ENCODE measurements at regions not wholly inside any gene's neighbourhood (a gene's known extent, or its start where the extent isn't known, plus 50 kb on each side); places are given as distances from the start of the nearest gene placed in this dataset.
A peak's percentile ranks its signal among the peaks of the same experiment; 100 is the strongest.

DNA sequence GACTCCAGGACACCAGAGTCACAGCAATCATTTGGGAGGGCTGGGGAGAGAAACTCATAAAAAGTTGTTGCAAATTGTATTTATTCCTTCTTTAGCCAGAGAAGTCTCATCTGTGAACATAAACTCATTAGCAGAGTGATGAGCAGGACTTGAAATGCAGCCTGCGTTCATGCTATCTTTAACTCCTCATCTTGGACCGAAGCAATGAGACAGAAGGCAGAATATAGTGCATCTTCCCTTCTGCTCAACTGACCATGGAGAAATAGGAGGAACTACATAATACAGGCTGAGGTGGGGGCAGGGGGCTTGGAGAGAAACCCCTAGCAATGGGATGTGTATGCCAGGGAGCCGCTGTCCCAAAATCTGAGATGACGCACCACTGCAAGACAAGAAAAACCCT, 121.8 kb upstream of the AJAP1 start:
- peaks cover 3 to 17% (median 15%) of the 10 kb centered on the region in 4 donors for H3K4me1 ChIP-seq (ENCODE audit: control insufficient read depth in 4 of 4, insufficient read depth in 4 of 4, low read length in 3 of 4)
- 96% methylated on average over 4 of the region's 4 CpGs for WGBS
- no peaks in the 10 kb centered on the region for H3K36me3 ChIP-seq (ENCODE audit: control insufficient read depth in 4 of 4, insufficient read depth in 3 of 4, low read depth in 1 of 4, low read length in 3 of 4)
- DNase-seq (ENCODE audit: low spot score), result no peak
- H3K27me3 ChIP-seq (ENCODE audit: control insufficient read depth in 4 of 4, insufficient read depth in 4 of 4, low read length in 3 of 4), result no peaks in the 10 kb centered on the region
- peaks cover 0 to 6% (median 0%) of the 10 kb centered on the region in 4 donors for H3K9me3 ChIP-seq (ENCODE audit: control insufficient read depth in 4 of 4, low read length in 3 of 4)
- no peak overlapping the region for H3K27ac ChIP-seq (ENCODE audit: low read depth in 1 of 2, low read length in 2 of 2)
- no peak overlapping the region for H3K9ac ChIP-seq (ENCODE audit: low read depth in 1 of 2, low read length in 2 of 2)
- H3K4me3 ChIP-seq (ENCODE audit: low read depth in 1 of 3, low read length in 3 of 3), result no peak overlapping the region
- TF ChIP-seq, protein P1, sequence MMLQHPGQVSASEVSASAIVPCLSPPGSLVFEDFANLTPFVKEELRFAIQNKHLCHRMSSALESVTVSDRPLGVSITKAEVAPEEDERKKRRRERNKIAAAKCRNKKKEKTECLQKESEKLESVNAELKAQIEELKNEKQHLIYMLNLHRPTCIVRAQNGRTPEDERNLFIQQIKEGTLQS (IDR thresholded peaks at IDR 0.05), result no peak
- TF ChIP-seq FOXA1 (IDR thresholded peaks at IDR 0.05) (no peak), RAD21 (IDR thresholded peaks at IDR 0.05) (no peak), RXRA (IDR thresholded peaks at IDR 0.05) (no peak), GABPA (IDR thresholded peaks at IDR 0.05 in 1 of 2, conservative IDR thresholded peaks at IDR 0.05 in 1 of 2) (no peak), FOXA2 (IDR thresholded peaks at IDR 0.05) (no peak), JUND (IDR thresholded peaks at IDR 0.05) (no peak)
- TF ChIP-seq, protein P2, sequence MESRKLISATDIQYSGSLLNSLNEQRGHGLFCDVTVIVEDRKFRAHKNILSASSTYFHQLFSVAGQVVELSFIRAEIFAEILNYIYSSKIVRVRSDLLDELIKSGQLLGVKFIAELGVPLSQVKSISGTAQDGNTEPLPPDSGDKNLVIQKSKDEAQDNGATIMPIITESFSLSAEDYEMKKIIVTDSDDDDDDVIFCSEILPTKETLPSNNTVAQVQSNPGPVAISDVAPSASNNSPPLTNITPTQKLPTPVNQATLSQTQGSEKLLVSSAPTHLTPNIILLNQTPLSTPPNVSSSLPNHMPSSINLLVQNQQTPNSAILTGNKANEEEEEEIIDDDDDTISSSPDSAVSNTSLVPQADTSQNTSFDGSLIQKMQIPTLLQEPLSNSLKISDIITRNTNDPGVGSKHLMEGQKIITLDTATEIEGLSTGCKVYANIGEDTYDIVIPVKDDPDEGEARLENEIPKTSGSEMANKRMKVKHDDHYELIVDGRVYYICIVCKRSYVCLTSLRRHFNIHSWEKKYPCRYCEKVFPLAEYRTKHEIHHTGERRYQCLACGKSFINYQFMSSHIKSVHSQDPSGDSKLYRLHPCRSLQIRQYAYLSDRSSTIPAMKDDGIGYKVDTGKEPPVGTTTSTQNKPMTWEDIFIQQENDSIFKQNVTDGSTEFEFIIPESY (IDR thresholded peaks at IDR 0.05), result no peak

DNA sequence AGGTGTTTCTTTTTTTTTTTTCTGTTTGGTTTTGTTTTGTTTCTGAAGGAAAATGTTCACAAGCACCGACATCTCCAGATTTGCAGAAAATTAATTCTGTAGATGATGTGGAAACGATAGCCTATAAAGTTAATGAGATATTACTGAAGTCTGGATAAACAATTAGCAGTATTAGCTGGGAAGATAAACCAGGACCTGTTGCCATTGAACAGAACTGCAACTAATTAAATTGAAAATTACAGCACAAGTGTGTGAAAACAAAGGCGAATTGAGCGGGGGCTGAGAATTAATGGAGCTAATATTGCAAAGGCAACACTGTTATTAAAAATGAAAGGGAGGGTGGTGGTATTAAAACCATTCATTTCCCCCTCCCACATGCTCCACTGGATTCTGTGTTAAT, 107.5 kb upstream of the AJAP1 start:
- TF ChIP-seq TAF1 (conservative IDR thresholded peaks at IDR 0.05), result no peak
- no peak for TF ChIP-seq HNF4A (conservative IDR thresholded peaks at IDR 0.05)
- no peak for DNase-seq (ENCODE audit: low spot score)
- WGBS, result 76% methylated on average over 4 of the region's 4 CpGs
- no peak overlapping the region for H3K27ac ChIP-seq (ENCODE audit: low read depth in 1 of 2, low read length in 2 of 2)
- no peaks in the 10 kb centered on the region for H3K36me3 ChIP-seq (ENCODE audit: control insufficient read depth in 4 of 4, insufficient read depth in 3 of 4, low read depth in 1 of 4, low read length in 3 of 4)
- H3K4me1 ChIP-seq (ENCODE audit: control insufficient read depth in 4 of 4, insufficient read depth in 4 of 4, low read length in 3 of 4), result no peaks in the 10 kb centered on the region
- H3K9me3 ChIP-seq (ENCODE audit: control insufficient read depth in 4 of 4, low read length in 3 of 4), result peaks cover 0 to 3% (median 1%) of the 10 kb centered on the region in 4 donors
- no peaks in the 10 kb centered on the region for H3K27me3 ChIP-seq (ENCODE audit: control insufficient read depth in 4 of 4, insufficient read depth in 4 of 4, low read length in 3 of 4)
- no peak overlapping the region for H3K9ac ChIP-seq (ENCODE audit: low read depth in 1 of 2, low read length in 2 of 2)
- H3K4me3 ChIP-seq (ENCODE audit: low read depth in 1 of 3, low read length in 3 of 3), result no peak overlapping the region

- no peak for DNase-seq (ENCODE audit: low spot score)
- Histone ChIP-seq H3K27ac (ENCODE audit: low read depth in 1 of 2, low read length in 2 of 2) (no peak overlapping the region), H3K4me3 (ENCODE audit: low read depth in 1 of 3, low read length in 3 of 3) (no peak overlapping the region), H3K36me3 (ENCODE audit: control insufficient read depth in 4 of 4, insufficient read depth in 3 of 4, low read depth in 1 of 4, low read length in 3 of 4) (no peaks in the 10 kb centered on the region), H3K4me1 (ENCODE audit: control insufficient read depth in 4 of 4, insufficient read depth in 4 of 4, low read length in 3 of 4) (no peaks in the 10 kb centered on the region), H3K27me3 (ENCODE audit: control insufficient read depth in 4 of 4, insufficient read depth in 4 of 4, low read length in 3 of 4) (no peaks in the 10 kb centered on the region), H3K9me3 (ENCODE audit: control insufficient read depth in 4 of 4, low read length in 3 of 4) (no peaks in the 10 kb centered on the region), H3K9ac (ENCODE audit: low read depth in 1 of 2, low read length in 2 of 2) (no peak overlapping the region)
- TF ChIP-seq REST (IDR thresholded peaks at IDR 0.05) (peak; percentile 98), GABPA (IDR thresholded peaks at IDR 0.05 in 1 of 2, conservative IDR thresholded peaks at IDR 0.05 in 1 of 2) (no peak)
- WGBS, result 42% methylated on average over 3 of the region's 3 CpGs
These were observed 104.5 kb upstream of the AJAP1 start for GRCh38 chr1:4549930-4550329.
